Astrocyte (in vitro differentiated cells and primary cell): ENCODE measurements at regions not wholly inside any gene's neighbourhood (a gene's known extent, or its start where the extent isn't known, plus 50 kb on each side); places are given as distances from the start of the nearest gene placed in this dataset.

Source experiments
- CTCF ChIP-seq: IDR thresholded peaks from 2 replicates; pipeline ENCODE4 v1.5.1; 2011; ENCODE audit warnings: low read depth, mild to moderate bottlenecking, inconsistent platforms, low read length, moderate library complexity; ENCODE audit not compliant: insufficient read depth
- EZH2 ChIP-seq: IDR thresholded peaks from 2 replicates; pipeline ENCODE4 v1.6.1; 2012; ENCODE audit warnings: mild to moderate bottlenecking, low read length, inconsistent platforms; ENCODE audit not compliant: insufficient read depth

GRCh38 chr3:20540066-20540465 is 354.1 kb upstream of the SGO1 start:
- TF ChIP-seq CTCF, result no peak
- no peak for TF ChIP-seq EZH2
